NB4 (cell line): ENCODE measurements at regions not wholly inside any gene's neighbourhood (a gene's known extent, or its start where the extent isn't known, plus 50 kb on each side); places are given as distances from the start of the nearest gene placed in this dataset.

Experiments used
- CTCF ChIP-seq: IDR thresholded peaks from one replicate; pipeline ENCODE4 v1.5.1; 2012; ENCODE audit warnings: low read depth, low read length
- MAX ChIP-seq: IDR thresholded peaks from 2 replicates; pipeline ENCODE4 v1.6.1; 2011; ENCODE audit warnings: low read depth, low read length
- POLR2A ChIP-seq: IDR thresholded peaks from 2 replicates; pipeline ENCODE4 v1.6.1; 2011; ENCODE audit warnings: mild to moderate bottlenecking; ENCODE audit not compliant: insufficient read length; ENCODE audit errors: extremely low read depth

GRCh38 chr9:115525111-115526058 is 407.4 kb upstream of the TNC start:
- TF ChIP-seq MAX: no peak
- no peak for TF ChIP-seq POLR2A
- no peak for TF ChIP-seq CTCF
